GM12892 (cell line): ENCODE measurements at regions not wholly inside any gene's neighbourhood (a gene's known extent, or its start where the extent isn't known, plus 50 kb on each side); places are given as distances from the start of the nearest gene placed in this dataset.

ENCODE experiments used
- POLR2A ChIP-seq: IDR thresholded peaks from 2 replicates; pipeline ENCODE4 v1.6.1; 2011; ENCODE audit warnings: low read depth, low read length, control low read depth
- POLR2AphosphoS5 ChIP-seq: IDR thresholded peaks from 2 replicates; pipeline ENCODE4 v1.6.1; 2011; ENCODE audit warnings: low read depth, low read length, control low read depth
- TAF1 ChIP-seq: IDR thresholded peaks from 2 replicates; pipeline ENCODE4 v1.6.1; 2011; ENCODE audit warnings: low read depth, mild to moderate bottlenecking, control low read depth, low read length, borderline replicate concordance

GRCh38 chr1:191963781-191964455 is 194.3 kb upstream of the RGS18 start:
- TF ChIP-seq POLR2A (no peak), TAF1 (no peak), POLR2AphosphoS5 (no peak)
